Loucy (cell line): ENCODE measurements at regions not wholly inside any gene's neighbourhood (a gene's known extent, or its start where the extent isn't known, plus 50 kb on each side); places are given as distances from the start of the nearest gene placed in this dataset.
A peak's percentile ranks its signal among the peaks of the same experiment; 100 is the strongest.

Experiments
- H2AFZ ChIP-seq: fragments of 200-600 bp; sonication (generic); 2 replicates; pipeline ENCODE4 v1.6.0; 2016; ENCODE audit warnings: antibody characterized with exemption, mild to moderate bottlenecking, low read length, moderate library complexity
- H3F3A ChIP-seq: fragments of 200-600 bp; 2 replicates; pipeline ENCODE4 v1.6.0; 2016; ENCODE audit warnings: antibody characterized with exemption, low read depth, mild to moderate bottlenecking
- H3K27me3 ChIP-seq: fragments of 200-600 bp; sonication (generic); 2 replicates; pipeline ENCODE4 v1.6.1; 2014; ENCODE audit warnings: low read length, mild to moderate bottlenecking; ENCODE audit not compliant: insufficient read depth, poor library complexity, severe bottlenecking
- H3K36me3 ChIP-seq: fragments of 200-600 bp; sonication (generic); 2 replicates; pipeline ENCODE4 v1.6.1; 2016; ENCODE audit warnings: low read length; ENCODE audit not compliant: insufficient read depth
- H3K4me1 ChIP-seq: fragments of 200-600 bp; sonication (generic); 2 replicates; pipeline ENCODE4 v1.5.1; 2014; ENCODE audit warnings: low read length, mild to moderate bottlenecking; ENCODE audit not compliant: insufficient read depth, poor library complexity, severe bottlenecking
- H3K4me2 ChIP-seq: fragments of 200-600 bp; sonication (generic); 2 replicates; pipeline ENCODE4 v1.6.0; 2014; ENCODE audit warnings: antibody characterized with exemption, low read length, low read depth, mild to moderate bottlenecking; ENCODE audit not compliant: poor library complexity, severe bottlenecking
- H3K4me3 ChIP-seq: fragments of 200-600 bp; sonication (generic); 2 replicates; pipeline ENCODE4 v1.5.1; 2014; ENCODE audit warnings: low read length, mild to moderate bottlenecking, mixed read lengths; ENCODE audit not compliant: poor library complexity, severe bottlenecking
- H3K79me2 ChIP-seq: fragments of 200-600 bp; sonication (generic); 2 replicates; pipeline ENCODE4 v1.6.1; 2014; ENCODE audit warnings: low read length; ENCODE audit not compliant: insufficient read depth
- H3K9ac ChIP-seq: fragments of 200-600 bp; sonication (generic); 2 replicates; pipeline ENCODE4 v1.6.0; 2014; ENCODE audit warnings: mild to moderate bottlenecking, low read depth, low read length, moderate library complexity; ENCODE audit not compliant: poor library complexity, severe bottlenecking
- H3K9me2 ChIP-seq: fragments of 200-600 bp; sonication (generic); replicated peaks from 2 replicates; pipeline ENCODE4 v1.6.1; 2016; ENCODE audit warnings: low read depth, low read length, mixed read lengths
- H3K9me3 ChIP-seq: fragments of 200-600 bp; sonication (generic); 2 replicates; pipeline ENCODE4 v1.6.1; 2014; ENCODE audit warnings: mild to moderate bottlenecking, antibody characterized with exemption, low read length, low read depth; ENCODE audit not compliant: insufficient read depth
- H4K20me1 ChIP-seq: fragments of 200-600 bp; sonication (generic); 2 replicates; pipeline ENCODE4 v1.6.0; 2014; ENCODE audit warnings: antibody characterized with exemption, low read length, mild to moderate bottlenecking; ENCODE audit not compliant: insufficient read depth, poor library complexity, severe bottlenecking
- EZH2phosphoT487 ChIP-seq: fragments of 200-600 bp; IDR thresholded peaks from 2 replicates; pipeline ENCODE4 v1.6.1; 2018; ENCODE audit warnings: antibody characterized with exemption, mild to moderate bottlenecking, moderate library complexity, borderline replicate concordance
- TF ChIP-seq, protein P1 (sequence below): fragments of 200-600 bp; sonication (generic); conservative IDR thresholded peaks from 2 replicates; pipeline ENCODE4 v1.5.1; 2014; ENCODE audit warnings: mild to moderate bottlenecking, antibody characterized with exemption, low read length

DNA sequence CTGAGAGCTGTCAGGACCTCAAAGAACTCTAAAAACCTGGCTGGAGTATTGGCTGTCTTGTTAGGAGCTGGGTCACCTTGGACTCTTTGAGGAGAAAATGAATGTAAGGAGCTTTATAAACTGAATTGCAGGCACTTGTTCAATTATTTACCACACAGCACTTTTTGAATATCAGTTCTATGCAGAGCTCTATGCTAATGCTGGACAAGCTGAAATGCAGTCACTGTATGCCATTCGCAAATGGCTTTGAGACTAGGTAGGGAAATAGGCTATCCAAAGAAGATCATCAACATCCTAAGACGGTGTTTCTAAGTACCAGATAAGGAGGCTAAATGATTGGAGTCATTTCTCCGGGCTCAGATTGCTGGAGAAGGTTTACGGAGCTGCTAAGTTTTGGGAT lies 333.5 kb downstream of the SIPA1L2 start:
- H4K20me1 ChIP-seq, result no peaks in the 10 kb centered on the region
- H3K79me2 ChIP-seq, result no peaks in the 10 kb centered on the region
- no peaks in the 10 kb centered on the region for H3F3A ChIP-seq

DNA sequence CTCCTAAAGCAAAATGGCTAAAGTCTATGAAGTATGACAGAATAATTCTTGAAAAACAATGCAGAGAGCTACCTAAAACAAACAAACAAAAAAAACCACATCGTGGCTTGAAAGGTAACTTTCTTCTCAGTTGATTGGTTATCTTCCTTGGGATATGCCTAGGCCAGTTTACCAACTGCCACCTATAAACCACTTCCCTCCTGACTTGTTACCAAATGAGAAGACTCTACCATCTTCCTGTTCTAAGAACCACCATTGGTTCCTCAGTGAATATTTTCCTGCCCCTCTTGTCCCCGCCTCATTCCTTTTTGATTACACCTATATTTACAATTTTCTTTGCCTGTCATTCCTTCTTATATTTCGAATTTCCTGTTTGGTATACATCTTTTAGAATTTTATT lies 336.6 kb downstream of the SIPA1L2 start:
- no peaks in the 10 kb centered on the region for H3K9me3 ChIP-seq
- H3K36me3 ChIP-seq, result no peaks in the 10 kb centered on the region
- H3F3A ChIP-seq, result no peaks in the 10 kb centered on the region
- H3K27me3 ChIP-seq, result no peaks in the 10 kb centered on the region
- H3K9ac ChIP-seq, result no peak overlapping the region
- peak overlapping the region; percentile 69; the same call in 1 of the 2 replicates for H2AFZ ChIP-seq
- TF ChIP-seq, protein P1, sequence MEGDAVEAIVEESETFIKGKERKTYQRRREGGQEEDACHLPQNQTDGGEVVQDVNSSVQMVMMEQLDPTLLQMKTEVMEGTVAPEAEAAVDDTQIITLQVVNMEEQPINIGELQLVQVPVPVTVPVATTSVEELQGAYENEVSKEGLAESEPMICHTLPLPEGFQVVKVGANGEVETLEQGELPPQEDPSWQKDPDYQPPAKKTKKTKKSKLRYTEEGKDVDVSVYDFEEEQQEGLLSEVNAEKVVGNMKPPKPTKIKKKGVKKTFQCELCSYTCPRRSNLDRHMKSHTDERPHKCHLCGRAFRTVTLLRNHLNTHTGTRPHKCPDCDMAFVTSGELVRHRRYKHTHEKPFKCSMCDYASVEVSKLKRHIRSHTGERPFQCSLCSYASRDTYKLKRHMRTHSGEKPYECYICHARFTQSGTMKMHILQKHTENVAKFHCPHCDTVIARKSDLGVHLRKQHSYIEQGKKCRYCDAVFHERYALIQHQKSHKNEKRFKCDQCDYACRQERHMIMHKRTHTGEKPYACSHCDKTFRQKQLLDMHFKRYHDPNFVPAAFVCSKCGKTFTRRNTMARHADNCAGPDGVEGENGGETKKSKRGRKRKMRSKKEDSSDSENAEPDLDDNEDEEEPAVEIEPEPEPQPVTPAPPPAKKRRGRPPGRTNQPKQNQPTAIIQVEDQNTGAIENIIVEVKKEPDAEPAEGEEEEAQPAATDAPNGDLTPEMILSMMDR, result no peak
- TF ChIP-seq EZH2phosphoT487, result no peak
- no peak overlapping the region for H3K4me3 ChIP-seq
- no peak overlapping the region for H3K4me2 ChIP-seq
- H4K20me1 ChIP-seq, result no peaks in the 10 kb centered on the region
- H3K79me2 ChIP-seq, result no peaks in the 10 kb centered on the region
- H3K4me1 ChIP-seq, result peaks cover 11% of the 10 kb centered on the region
- H3K9me2 ChIP-seq, result no peaks in the 10 kb centered on the region

More for the DNA sequence above, 333.5 kb downstream of the SIPA1L2 start:
- H3K4me2 ChIP-seq, result no peak overlapping the region
- peaks cover 11% of the 10 kb centered on the region for H3K4me1 ChIP-seq
- no peak overlapping the region for H2AFZ ChIP-seq
- TF ChIP-seq, protein P1, result no peak
- H3K9me2 ChIP-seq, result no peaks in the 10 kb centered on the region
- no peaks in the 10 kb centered on the region for H3K27me3 ChIP-seq
- no peak overlapping the region for H3K4me3 ChIP-seq
- H3K9me3 ChIP-seq, result no peaks in the 10 kb centered on the region
- H3K36me3 ChIP-seq, result no peaks in the 10 kb centered on the region
- no peak overlapping the region for H3K9ac ChIP-seq

DNA sequence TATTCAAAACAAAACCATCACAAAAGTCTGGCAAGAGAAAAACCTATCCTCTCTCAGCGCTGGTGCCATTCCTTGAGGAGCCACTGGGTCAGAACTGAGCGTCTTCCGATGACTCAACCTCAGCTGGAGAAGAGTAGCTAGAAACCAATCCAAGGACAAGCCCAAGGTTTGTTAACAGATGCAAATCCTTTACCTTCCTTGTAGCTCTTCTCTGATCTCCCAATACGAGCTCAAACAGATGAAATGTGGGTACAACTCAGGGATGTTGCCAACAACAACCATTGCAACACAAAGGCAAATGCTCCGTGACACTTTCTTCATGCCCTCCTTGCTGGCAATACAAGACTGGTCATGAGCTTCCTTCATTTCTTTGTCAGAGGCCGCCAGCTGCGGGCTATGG lies 337.1 kb downstream of the SIPA1L2 start:
- H4K20me1 ChIP-seq, result no peaks in the 10 kb centered on the region
- H3K9ac ChIP-seq, result no peak overlapping the region
- peak overlapping the region; percentile 69 for H2AFZ ChIP-seq
- no peaks in the 10 kb centered on the region for H3K27me3 ChIP-seq
- no peaks in the 10 kb centered on the region for H3K36me3 ChIP-seq
- no peaks in the 10 kb centered on the region for H3K79me2 ChIP-seq
- no peak overlapping the region for H3K4me2 ChIP-seq
- no peaks in the 10 kb centered on the region for H3K9me3 ChIP-seq
- H3K4me3 ChIP-seq, result no peak overlapping the region
- H3K4me1 ChIP-seq, result peaks cover 11% of the 10 kb centered on the region
- no peaks in the 10 kb centered on the region for H3K9me2 ChIP-seq
- TF ChIP-seq, protein P1, result no peak
- no peak for TF ChIP-seq EZH2phosphoT487
- H3F3A ChIP-seq, result no peaks in the 10 kb centered on the region
